Natural killer cell (primary cell): ENCODE measurements at regions not wholly inside any gene's neighbourhood (a gene's known extent, or its start where the extent isn't known, plus 50 kb on each side); places are given as distances from the start of the nearest gene placed in this dataset.

Source experiments
- ATAC-seq, 3 donors: fragments of 150-1000 bp in 2 of 3; fragments of 200-7000 bp in 1 of 3; cut with Tn5 transposase; 1 replicate in 1 of 3; 2 replicates in 2 of 3; pipeline ENCODE4 v1.10.0; 2021; ENCODE audit warnings: mild to moderate bottlenecking in 2 of 3, moderate library complexity in 2 of 3
- DNase-seq, 2 donors: peaks; one replicate each; pipeline versions ENCODE4 v3.0.0 to v3.0.0-alpha.2; 2013 to 2021; ENCODE audit warnings: mixed read lengths in 1 of 2
- H3K27ac ChIP-seq: one replicate; pipeline ENCODE4 v1.5.1; 2013; ENCODE audit warnings: mild to moderate bottlenecking, low read length
- H3K27me3 ChIP-seq: one replicate; pipeline ENCODE4 v1.6.1; 2013; ENCODE audit warnings: low read length; ENCODE audit not compliant: control insufficient read depth, insufficient read depth
- H3K36me3 ChIP-seq: one replicate; pipeline ENCODE4 v1.6.1; 2013; ENCODE audit warnings: low read length; ENCODE audit not compliant: control insufficient read depth, insufficient read depth
- H3K4me1 ChIP-seq: one replicate; pipeline ENCODE4 v1.6.1; 2013; ENCODE audit warnings: low read length; ENCODE audit not compliant: control insufficient read depth, insufficient read depth
- H3K4me3 ChIP-seq: one replicate; pipeline ENCODE4 v1.5.1; 2013; ENCODE audit warnings: low read length
- H3K9me3 ChIP-seq: one replicate; pipeline ENCODE4 v1.6.1; 2013; ENCODE audit warnings: low read length; ENCODE audit not compliant: control insufficient read depth, insufficient read depth
- H3K27ac Mint-ChIP-seq, 2 donors: one replicate each; pipeline ENCODE4 v1.8.0; 2022; ENCODE audit warnings: mild to moderate bottlenecking in 2 of 2, mixed read lengths in 2 of 2, moderate library complexity in 1 of 2
- H3K27me3 Mint-ChIP-seq, 2 donors: one replicate each; pipeline ENCODE4 v1.8.0; 2022; ENCODE audit warnings: low read depth in 2 of 2, mixed read lengths in 2 of 2
- H3K36me3 Mint-ChIP-seq: one replicate; pipeline ENCODE4 v1.8.0; 2022; ENCODE audit warnings: mixed read lengths
- H3K4me1 Mint-ChIP-seq, 2 donors: one replicate each; pipeline ENCODE4 v1.8.0; 2022; ENCODE audit warnings: mixed read lengths in 2 of 2
- H3K4me3 Mint-ChIP-seq: one replicate; pipeline ENCODE4 v1.8.0; 2022; ENCODE audit warnings: mild to moderate bottlenecking, moderate library complexity, mixed read lengths
- H3K9me3 Mint-ChIP-seq, 2 donors: one replicate each; pipeline ENCODE4 v1.8.0; 2022; ENCODE audit warnings: mixed read lengths in 2 of 2
- WGBS: methylation state at CpG from one replicate; pipeline ENCODE4 v1.1.7; 2013; ENCODE audit warnings: missing lambda C conversion rate; ENCODE audit not compliant: insufficient coverage; 5-methylcytosine and 5-hydroxymethylcytosine counted together
- intact Hi-C: fragments of 100-400 bp; cut with micrococcal nuclease; formaldehyde crosslinking; loops from one replicate; pipeline ENCODE4 v1.14.2; 2022
- TF ChIP-seq, protein P1 (sequence below): fragments of 200-600 bp; IDR thresholded peaks from one replicate; pipeline ENCODE4 v1.8.0; 2022; ENCODE audit warnings: antibody characterized with exemption

DNA sequence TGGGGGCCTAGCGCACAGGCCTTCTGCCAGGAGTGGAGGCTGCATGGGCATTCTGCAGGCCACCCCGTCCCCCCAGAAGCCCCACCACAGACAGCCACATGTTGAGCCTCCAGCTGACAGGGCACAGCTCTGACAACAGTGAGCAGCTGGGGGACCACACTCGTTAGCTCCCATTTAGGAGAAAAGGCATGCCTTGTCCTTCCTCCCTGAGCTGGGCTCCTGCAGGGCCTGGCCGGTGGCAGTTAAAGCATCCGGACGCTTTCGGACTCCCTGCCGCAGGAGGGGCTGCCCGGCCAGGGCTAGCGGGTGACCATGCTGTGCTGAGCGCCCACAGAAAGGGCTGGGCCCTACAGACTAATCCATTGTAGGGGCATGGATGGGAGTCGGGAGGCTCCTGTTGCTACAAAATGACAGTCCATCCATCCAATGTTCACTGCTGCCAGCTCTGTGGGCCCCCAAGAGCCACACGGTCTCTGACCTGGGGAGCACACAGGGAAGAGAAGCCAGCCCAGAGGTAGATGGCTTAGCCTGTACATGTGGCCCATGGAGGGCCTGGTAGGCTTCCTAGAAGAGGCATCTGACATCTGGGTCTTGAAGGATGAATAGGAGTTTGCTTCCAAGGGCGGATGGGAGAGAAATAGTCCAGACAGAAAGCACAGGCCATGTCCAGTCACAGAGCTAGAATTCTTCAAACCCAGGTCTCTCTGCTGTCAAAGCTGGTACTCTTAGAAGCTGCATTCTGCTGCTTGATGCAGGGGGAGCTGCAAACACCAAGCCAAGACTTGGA is 116.5 kb upstream of the VSTM2B start:
- TF ChIP-seq, protein P1, sequence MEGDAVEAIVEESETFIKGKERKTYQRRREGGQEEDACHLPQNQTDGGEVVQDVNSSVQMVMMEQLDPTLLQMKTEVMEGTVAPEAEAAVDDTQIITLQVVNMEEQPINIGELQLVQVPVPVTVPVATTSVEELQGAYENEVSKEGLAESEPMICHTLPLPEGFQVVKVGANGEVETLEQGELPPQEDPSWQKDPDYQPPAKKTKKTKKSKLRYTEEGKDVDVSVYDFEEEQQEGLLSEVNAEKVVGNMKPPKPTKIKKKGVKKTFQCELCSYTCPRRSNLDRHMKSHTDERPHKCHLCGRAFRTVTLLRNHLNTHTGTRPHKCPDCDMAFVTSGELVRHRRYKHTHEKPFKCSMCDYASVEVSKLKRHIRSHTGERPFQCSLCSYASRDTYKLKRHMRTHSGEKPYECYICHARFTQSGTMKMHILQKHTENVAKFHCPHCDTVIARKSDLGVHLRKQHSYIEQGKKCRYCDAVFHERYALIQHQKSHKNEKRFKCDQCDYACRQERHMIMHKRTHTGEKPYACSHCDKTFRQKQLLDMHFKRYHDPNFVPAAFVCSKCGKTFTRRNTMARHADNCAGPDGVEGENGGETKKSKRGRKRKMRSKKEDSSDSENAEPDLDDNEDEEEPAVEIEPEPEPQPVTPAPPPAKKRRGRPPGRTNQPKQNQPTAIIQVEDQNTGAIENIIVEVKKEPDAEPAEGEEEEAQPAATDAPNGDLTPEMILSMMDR = no peak
- Histone ChIP-seq H3K4me3 (no peak overlapping the region), H3K27me3 (no peaks in the 10 kb centered on the region), H3K4me1 (no peaks in the 10 kb centered on the region), H3K27ac (no peak overlapping the region), H3K36me3 (no peaks in the 10 kb centered on the region), H3K9me3 (no peaks in the 10 kb centered on the region)
- Mint-ChIP-seq H3K9me3 (no peaks in the 10 kb centered on the region), H3K36me3 (no peaks in the 10 kb centered on the region), H3K4me1 (no peaks in the 10 kb centered on the region), H3K27me3 (peaks cover 0 to 10% of the 10 kb centered on the region in 2 donors), H3K27ac (no peak overlapping the region), H3K4me3 (no peak overlapping the region)
- DNase-seq = no peak
- intact Hi-C loops = no loop called here
- no peak for ATAC-seq
- WGBS = 83% methylated on average over 14 of the region's 14 CpGs

DNA sequence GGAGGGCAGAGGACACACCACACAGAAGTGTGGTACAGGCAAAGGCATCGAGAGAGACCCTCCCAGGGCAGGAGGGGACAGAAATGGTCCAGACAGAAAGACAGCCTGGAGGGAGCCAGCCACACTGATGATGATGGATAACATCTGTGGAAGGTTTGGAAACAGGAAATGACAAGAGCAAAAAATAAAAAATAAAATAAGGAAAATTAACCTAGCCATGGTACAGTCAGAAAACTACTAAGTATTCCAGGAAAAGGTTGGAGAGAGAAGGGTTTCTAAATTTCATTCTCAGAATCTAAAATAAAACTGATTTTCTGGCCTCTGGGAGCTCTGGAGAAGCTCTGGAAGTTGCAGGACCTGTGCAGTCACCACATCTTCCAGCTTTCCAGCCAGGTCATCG is 115.2 kb upstream of the VSTM2B start:
- Histone ChIP-seq H3K27ac (no peak overlapping the region), H3K9me3 (no peaks in the 10 kb centered on the region), H3K36me3 (no peaks in the 10 kb centered on the region), H3K4me3 (no peak overlapping the region), H3K27me3 (no peaks in the 10 kb centered on the region), H3K4me1 (no peaks in the 10 kb centered on the region)
- no peak overlapping the region for H3K27ac Mint-ChIP-seq
- H3K4me1 Mint-ChIP-seq = no peaks in the 10 kb centered on the region
- DNase-seq = no peak
- peaks cover 0 to 7% of the 10 kb centered on the region in 2 donors for H3K27me3 Mint-ChIP-seq
- intact Hi-C loops = no loop called here
- TF ChIP-seq, protein P1 = no peak
- ATAC-seq = no peak
- no peaks in the 10 kb centered on the region for H3K36me3 Mint-ChIP-seq
- no peaks in the 10 kb centered on the region for H3K9me3 Mint-ChIP-seq
- H3K4me3 Mint-ChIP-seq = no peak overlapping the region
- 73% methylated on average over 2 of the region's 2 CpGs for whole genome bisulfite sequencing

DNA sequence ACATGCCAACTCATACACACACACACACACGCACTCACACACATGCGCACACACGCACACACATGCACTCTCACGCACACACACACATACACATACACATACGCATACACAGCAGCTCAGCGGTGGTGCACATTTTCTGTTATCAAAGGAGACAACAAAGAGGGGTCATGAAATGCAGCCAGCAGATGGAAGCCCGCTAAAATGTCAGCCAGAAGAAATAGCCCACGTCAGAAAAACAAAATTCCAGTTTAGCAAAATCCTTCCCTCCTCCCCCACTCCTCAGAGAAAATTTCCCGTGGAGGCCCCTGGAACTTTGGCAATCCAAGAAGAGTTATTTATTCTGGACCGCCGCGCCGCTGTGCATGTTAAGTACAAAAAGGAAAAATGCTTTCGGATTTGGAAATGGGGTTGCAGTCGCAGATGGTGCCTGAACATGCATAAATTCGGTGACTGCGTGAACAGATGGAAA is 114.6 kb upstream of the VSTM2B start:
- no peak overlapping the region for H3K4me3 ChIP-seq
- ATAC-seq (no peak), DNase-seq (no peak)
- H3K36me3 ChIP-seq = no peaks in the 10 kb centered on the region
- H3K36me3 Mint-ChIP-seq = no peaks in the 10 kb centered on the region
- intact Hi-C loops = no loop called here
- H3K27ac Mint-ChIP-seq = no peak overlapping the region
- H3K9me3 ChIP-seq = no peaks in the 10 kb centered on the region
- no peak overlapping the region for H3K27ac ChIP-seq
- peaks cover 0 to 9% of the 10 kb centered on the region in 2 donors for H3K27me3 Mint-ChIP-seq
- H3K27me3 ChIP-seq = no peaks in the 10 kb centered on the region
- no peaks in the 10 kb centered on the region for H3K9me3 Mint-ChIP-seq
- TF ChIP-seq, protein P1 = no peak
- 92% methylated on average over 15 of the region's 17 CpGs for WGBS
- H3K4me1 Mint-ChIP-seq = no peaks in the 10 kb centered on the region
- H3K4me1 ChIP-seq = no peaks in the 10 kb centered on the region
- H3K4me3 Mint-ChIP-seq = no peak overlapping the region

DNA sequence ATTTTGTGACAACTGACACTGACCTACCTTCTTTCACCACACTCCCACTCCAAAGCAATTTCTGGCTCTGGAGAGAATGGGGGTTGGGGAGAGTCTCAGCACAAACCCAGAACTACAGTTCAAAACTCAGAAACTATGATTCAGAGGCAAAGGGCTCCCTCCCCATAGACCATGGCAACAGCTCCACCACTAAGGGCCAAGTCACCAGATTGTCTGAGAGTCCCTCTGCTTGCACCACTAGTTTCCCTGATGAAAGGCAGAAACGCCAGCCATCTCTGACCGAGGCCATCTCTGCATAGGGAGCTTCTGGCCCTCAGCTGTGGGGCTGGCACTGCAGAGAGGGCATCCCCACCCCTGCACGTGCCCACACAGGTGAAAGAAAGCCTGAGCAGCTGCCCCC is 112.4 kb upstream of the VSTM2B start:
- Mint-ChIP-seq H3K27me3 (peaks cover 0 to 8% of the 10 kb centered on the region in 2 donors), H3K36me3 (no peaks in the 10 kb centered on the region), H3K9me3 (no peaks in the 10 kb centered on the region), H3K4me1 (no peaks in the 10 kb centered on the region), H3K4me3 (no peak overlapping the region), H3K27ac (no peak overlapping the region)
- Histone ChIP-seq H3K27ac (no peak overlapping the region), H3K4me1 (no peaks in the 10 kb centered on the region), H3K9me3 (no peaks in the 10 kb centered on the region), H3K36me3 (no peaks in the 10 kb centered on the region), H3K4me3 (no peak overlapping the region), H3K27me3 (no peaks in the 10 kb centered on the region)
- ATAC-seq (no peak), DNase-seq (no peak)
- intact Hi-C loops = no loop called here
- 49% methylated on average over 3 of the region's 3 CpGs for WGBS
- TF ChIP-seq, protein P1 = no peak
